ENCODE measurements at regions not wholly inside any gene's neighbourhood (a gene's known extent, or its start where the extent isn't known, plus 50 kb on each side); places are given as distances from the start of the nearest gene placed in this dataset.
A peak's percentile ranks its signal among the peaks of the same experiment; 100 is the strongest.

DNA sequence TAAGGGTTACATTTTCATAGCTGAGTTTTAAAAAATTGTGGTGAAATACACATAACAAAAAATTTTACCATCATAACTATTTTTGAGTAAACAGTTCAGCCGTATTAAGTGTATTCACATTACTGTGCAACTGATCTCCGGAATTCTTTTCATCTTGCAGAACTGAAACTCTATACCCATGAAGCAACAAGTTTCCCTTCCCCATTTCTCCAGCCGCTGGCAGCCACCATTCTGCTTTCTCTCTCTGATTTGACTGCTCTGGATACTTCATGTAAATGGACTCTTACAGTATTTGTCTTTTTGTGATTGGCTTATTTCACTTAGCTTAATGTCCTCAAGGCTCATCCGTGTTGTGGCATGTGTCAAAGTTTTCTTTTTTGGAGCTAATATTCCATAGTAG, 341.6 kb downstream of the QKI start:
- Histone ChIP-seq H2BK5ac (ENCODE audit: low read depth, low read length, poor library complexity, severe bottlenecking) (no peak overlapping the region), H3K27me3 (ENCODE audit: control insufficient read depth, insufficient read depth, low read length) (no peaks in the 10 kb centered on the region), H3K9me3 (ENCODE audit: control insufficient read depth, insufficient read depth, low read length) (peaks cover 4% of the 10 kb centered on the region; the same call in 1 of the 2 replicates), H3K23ac (ENCODE audit: low read depth, low read length) (no peak overlapping the region), H2AK5ac (ENCODE audit: low read depth, low read length) (no peak overlapping the region), H3K79me1 (ENCODE audit: low read depth in 1 of 2, low read length in 2 of 2) (no peaks in the 10 kb centered on the region), H3K9ac (ENCODE audit: low read depth, low read length) (no peak overlapping the region), H3K14ac (replicated peaks; ENCODE audit: low read depth, low read length) (no peak overlapping the region), H4K8ac (ENCODE audit: low read depth in 2 of 2, low read length in 2 of 2) (no peak overlapping the region), H4K20me1 (ENCODE audit: insufficient read depth, low read length) (no peaks in the 10 kb centered on the region), H2BK15ac (ENCODE audit: low read depth, low read length) (no peak overlapping the region), H3K36me3 (ENCODE audit: control insufficient read depth, insufficient read depth, low read length) (no peaks in the 10 kb centered on the region), H3K18ac (ENCODE audit: low read depth, low read length) (no peak overlapping the region), H3K4me1 (ENCODE audit: control insufficient read depth, insufficient read depth, low read length) (peaks cover 5% of the 10 kb centered on the region; the same call in 1 of the 2 replicates), H3K56ac (ENCODE audit: extremely low read depth, insufficient read depth, low read length) (no peak overlapping the region), H3K4me3 (ENCODE audit: insufficient read depth, low read depth, low read length) (no peak overlapping the region), H2AK9ac (replicated peaks; ENCODE audit: low read depth, low read length, poor library complexity) (no peak overlapping the region), H3K4ac (ENCODE audit: low read depth, low read length) (no peak overlapping the region), H2BK20ac (ENCODE audit: low read depth, low read length) (no peak overlapping the region), H4K5ac (ENCODE audit: low read depth, low read length) (no peak overlapping the region), H3K9me1 (ENCODE audit: insufficient read depth, low read length) (no peaks in the 10 kb centered on the region), H3K27ac (ENCODE audit: insufficient read depth, low read length) (no peak overlapping the region), H4K91ac (ENCODE audit: insufficient read depth, low read depth, low read length) (no peak overlapping the region), H2BK120ac (ENCODE audit: low read depth, low read length) (no peak overlapping the region), H2AFZ (replicated peaks; ENCODE audit: low read length, poor library complexity) (no peak overlapping the region), H3K4me2 (ENCODE audit: low read depth, low read length) (no peak overlapping the region)
- ATAC-seq (ENCODE audit: low read depth) (peak; percentile 45; the same call in 1 of the 2 replicates), DNase-seq (peak; percentile 21)
- ChIA-PET CTCF (no interaction called here), POLR2A (ENCODE audit: unreplicated experiment) (no interaction called here)
- in situ Hi-C loops (cut with MboI; ENCODE audit: low sequenced_read_pairs) (no loop called here), dilution Hi-C loops (cut with HindIII; ENCODE audit: low sequenced_read_pairs, unreplicated experiment) (no loop called here), intact Hi-C loops (cut with micrococcal nuclease) (no loop called here)
- TF ChIP-seq, protein P1, sequence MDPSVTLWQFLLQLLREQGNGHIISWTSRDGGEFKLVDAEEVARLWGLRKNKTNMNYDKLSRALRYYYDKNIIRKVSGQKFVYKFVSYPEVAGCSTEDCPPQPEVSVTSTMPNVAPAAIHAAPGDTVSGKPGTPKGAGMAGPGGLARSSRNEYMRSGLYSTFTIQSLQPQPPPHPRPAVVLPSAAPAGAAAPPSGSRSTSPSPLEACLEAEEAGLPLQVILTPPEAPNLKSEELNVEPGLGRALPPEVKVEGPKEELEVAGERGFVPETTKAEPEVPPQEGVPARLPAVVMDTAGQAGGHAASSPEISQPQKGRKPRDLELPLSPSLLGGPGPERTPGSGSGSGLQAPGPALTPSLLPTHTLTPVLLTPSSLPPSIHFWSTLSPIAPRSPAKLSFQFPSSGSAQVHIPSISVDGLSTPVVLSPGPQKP (IDR thresholded peaks at IDR 0.05; ENCODE audit: borderline replicate concordance, low read depth, low read length): no peak
- TF ChIP-seq RFX5 (IDR thresholded peaks at IDR 0.05; ENCODE audit: low read depth, low read length) (no peak), MAFK (IDR thresholded peaks at IDR 0.05; ENCODE audit: low read depth, low read length) (no peak), MXI1 (IDR thresholded peaks at IDR 0.05; ENCODE audit: borderline replicate concordance, low read depth, low read length) (no peak), RAD21 (IDR thresholded peaks at IDR 0.05; ENCODE audit: low read length) (no peak), SMC3 (IDR thresholded peaks at IDR 0.05; ENCODE audit: low read depth, low read length) (no peak), FOS (IDR thresholded peaks at IDR 0.05; ENCODE audit: low read depth, low read length) (no peak), BHLHE40 (IDR thresholded peaks at IDR 0.05; ENCODE audit: low read depth, low read length) (no peak), NFE2L2 (IDR thresholded peaks at IDR 0.05; ENCODE audit: low read depth, low read length) (no peak), MAZ (IDR thresholded peaks at IDR 0.05; ENCODE audit: borderline replicate concordance, low read depth, low read length) (no peak), CHD1 (IDR thresholded peaks at IDR 0.05; ENCODE audit: low read depth, low read length) (no peak), RCOR1 (IDR thresholded peaks at IDR 0.05; ENCODE audit: insufficient replicate concordance, low read length) (no peak)
- TF ChIP-seq, protein P2, sequence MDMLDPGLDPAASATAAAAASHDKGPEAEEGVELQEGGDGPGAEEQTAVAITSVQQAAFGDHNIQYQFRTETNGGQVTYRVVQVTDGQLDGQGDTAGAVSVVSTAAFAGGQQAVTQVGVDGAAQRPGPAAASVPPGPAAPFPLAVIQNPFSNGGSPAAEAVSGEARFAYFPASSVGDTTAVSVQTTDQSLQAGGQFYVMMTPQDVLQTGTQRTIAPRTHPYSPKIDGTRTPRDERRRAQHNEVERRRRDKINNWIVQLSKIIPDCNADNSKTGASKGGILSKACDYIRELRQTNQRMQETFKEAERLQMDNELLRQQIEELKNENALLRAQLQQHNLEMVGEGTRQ (IDR thresholded peaks at IDR 0.05; ENCODE audit: low read depth, low read length): no peak
- TF ChIP-seq, protein P3, sequence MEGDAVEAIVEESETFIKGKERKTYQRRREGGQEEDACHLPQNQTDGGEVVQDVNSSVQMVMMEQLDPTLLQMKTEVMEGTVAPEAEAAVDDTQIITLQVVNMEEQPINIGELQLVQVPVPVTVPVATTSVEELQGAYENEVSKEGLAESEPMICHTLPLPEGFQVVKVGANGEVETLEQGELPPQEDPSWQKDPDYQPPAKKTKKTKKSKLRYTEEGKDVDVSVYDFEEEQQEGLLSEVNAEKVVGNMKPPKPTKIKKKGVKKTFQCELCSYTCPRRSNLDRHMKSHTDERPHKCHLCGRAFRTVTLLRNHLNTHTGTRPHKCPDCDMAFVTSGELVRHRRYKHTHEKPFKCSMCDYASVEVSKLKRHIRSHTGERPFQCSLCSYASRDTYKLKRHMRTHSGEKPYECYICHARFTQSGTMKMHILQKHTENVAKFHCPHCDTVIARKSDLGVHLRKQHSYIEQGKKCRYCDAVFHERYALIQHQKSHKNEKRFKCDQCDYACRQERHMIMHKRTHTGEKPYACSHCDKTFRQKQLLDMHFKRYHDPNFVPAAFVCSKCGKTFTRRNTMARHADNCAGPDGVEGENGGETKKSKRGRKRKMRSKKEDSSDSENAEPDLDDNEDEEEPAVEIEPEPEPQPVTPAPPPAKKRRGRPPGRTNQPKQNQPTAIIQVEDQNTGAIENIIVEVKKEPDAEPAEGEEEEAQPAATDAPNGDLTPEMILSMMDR (conservative IDR thresholded peaks at IDR 0.05; ENCODE audit: low read depth, low read length): no peak
- no TSS peak for BruUV-seq (replicated peaks)
- WGBS, 2 experiments (ENCODE audit: extremely low coverage in 2 of 2, insufficient read length in 1 of 2): no CpG with 5 or more reads among the region's 4 CpGs

All from IMR-90 (cell line).